ENCODE measurements at regions not wholly inside any gene's neighbourhood (a gene's known extent, or its start where the extent isn't known, plus 50 kb on each side); places are given as distances from the start of the nearest gene placed in this dataset.

- TF ChIP-seq CEBPB (IDR thresholded peaks at IDR 0.05; ENCODE audit: low read depth, low read length) = no peak
- Histone ChIP-seq H2AFZ (ENCODE audit: low read length) (no peak overlapping the region), H3K4me2 (ENCODE audit: insufficient read depth in 1 of 2, low read depth in 2 of 2, low read length in 2 of 2) (no peak overlapping the region), H3K4me1 (replicated peaks in 1 of 4; ENCODE audit: control insufficient read depth in 3 of 4, insufficient read depth in 4 of 4, low read length in 3 of 4) (no peaks in the 10 kb centered on the region), H2BK20ac (ENCODE audit: low read length) (no peak overlapping the region), H3K27me3 (replicated peaks in 1 of 4; ENCODE audit: control insufficient read depth in 3 of 4, extremely low read depth in 1 of 4, insufficient read depth in 3 of 4, low read length in 3 of 4) (no peaks in the 10 kb centered on the region), H4K91ac (replicated peaks; ENCODE audit: insufficient read length, low read length) (no peak overlapping the region), H3K27ac (ENCODE audit: low read depth, low read length) (no peak overlapping the region), H2BK5ac (ENCODE audit: low read depth, low read length) (no peak overlapping the region), H3K4ac (replicated peaks; ENCODE audit: insufficient read length, low read depth, low read length) (no peak overlapping the region), H4K5ac (ENCODE audit: insufficient read length, low read depth, low read length) (no peak overlapping the region), H2AK5ac (ENCODE audit: low read depth, low read length) (no peak overlapping the region), H4K20me1 (replicated peaks in 1 of 2; ENCODE audit: control insufficient read depth in 1 of 2, insufficient read depth in 2 of 2, low read length in 2 of 2) (no peaks in the 10 kb centered on the region), H3K23me2 (ENCODE audit: low read depth, low read length) (no peaks in the 10 kb centered on the region), H3K79me2 (ENCODE audit: control insufficient read depth in 1 of 2, insufficient read depth in 2 of 2, low read length in 2 of 2) (no peaks in the 10 kb centered on the region), H3K9ac (replicated peaks in 1 of 4; ENCODE audit: extremely low read depth in 1 of 4, low read depth in 3 of 4, low read length in 3 of 4) (no peak overlapping the region), H4K8ac (ENCODE audit: extremely low read depth, insufficient read depth, low read length) (no peak overlapping the region), H3K36me3 (ENCODE audit: control insufficient read depth in 2 of 4, insufficient read depth in 4 of 4, low read length in 3 of 4) (no peaks in the 10 kb centered on the region), H2BK12ac (ENCODE audit: low read depth, low read length) (no peak overlapping the region), H3K23ac (ENCODE audit: insufficient read length) (no peak overlapping the region), H3K79me1 (ENCODE audit: low read depth, low read length) (no peaks in the 10 kb centered on the region), H3K18ac (ENCODE audit: extremely low read depth, low read length) (no peak overlapping the region), H3K4me3 (ENCODE audit: extremely low read depth in 1 of 4, insufficient read depth in 2 of 4, low read depth in 3 of 4, low read length in 4 of 4) (no peak overlapping the region), H3K56ac (replicated peaks; ENCODE audit: insufficient read length, low read depth, low read length) (no peak overlapping the region), H3K9me3 (ENCODE audit: insufficient read depth in 2 of 2, low read depth in 1 of 2, low read length in 1 of 2) (no peaks in the 10 kb centered on the region), H2BK15ac (ENCODE audit: low read length) (no peak overlapping the region), H2BK120ac (replicated peaks; ENCODE audit: low read depth, low read length) (no peak overlapping the region), H3K14ac (ENCODE audit: insufficient read length) (no peak overlapping the region)
- WGBS, 2 experiments (ENCODE audit: extremely low coverage in 1 of 2, insufficient coverage in 1 of 2, insufficient read length in 1 of 2, insufficient replicate concordance in 2 of 2, low coverage in 1 of 2, low lambda C conversion rate in 2 of 2, missing lambda C conversion rate in 1 of 2) = 89% methylated on average over 2 of the region's 2 CpGs; no CpG with 5 or more reads in 1 of the 2 experiments
- ChIA-PET POLR2A (ENCODE audit: partially characterized antibody) (no interaction called here), CTCF (ENCODE audit: partially characterized antibody) (interaction anchor here (0.6 kb wide), 1 partner anchor 333 kb away, joined by 4 read pairs; no protein-coding TSS in a partner anchor)
- FAIRE-seq (no peak), DNase-seq (ENCODE audit: low read depth in 1 of 2, low spot score in 2 of 2) (no peak)
Observed at GRCh38 chr5:9698841-9699240, 68.7 kb upstream of the TAS2R1 start.
